NCI-H1048 (cell line): ENCODE measurements at regions not wholly inside any gene's neighbourhood (a gene's known extent, or its start where the extent isn't known, plus 50 kb on each side); places are given as distances from the start of the nearest gene placed in this dataset.

Experiments
- DNase-seq: peaks from one replicate; lab custom pipeline; 2025; lab: John Stamatoyannopoulos, UW

DNA sequence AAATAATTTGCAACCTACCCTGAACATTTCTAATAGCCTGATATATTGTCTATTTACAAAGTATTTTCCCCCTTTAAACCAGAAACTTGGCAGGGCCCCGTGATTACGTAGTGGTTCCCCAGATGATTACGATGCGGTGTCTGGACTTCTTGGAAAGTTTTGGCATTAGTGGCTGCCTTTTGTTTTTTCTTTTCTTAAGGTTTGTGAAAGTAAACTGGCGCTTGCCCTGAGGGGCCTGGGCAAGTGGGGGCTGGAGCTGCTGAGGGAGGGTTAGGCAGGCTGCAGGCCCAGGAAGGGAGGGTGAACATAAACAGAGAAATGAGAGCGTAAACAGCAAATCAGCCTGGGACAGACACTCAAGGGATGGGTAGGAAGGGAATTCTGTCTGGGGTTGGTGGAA is 123.6 kb upstream of the MSX1 start:
- no peak for DNase-seq

DNA sequence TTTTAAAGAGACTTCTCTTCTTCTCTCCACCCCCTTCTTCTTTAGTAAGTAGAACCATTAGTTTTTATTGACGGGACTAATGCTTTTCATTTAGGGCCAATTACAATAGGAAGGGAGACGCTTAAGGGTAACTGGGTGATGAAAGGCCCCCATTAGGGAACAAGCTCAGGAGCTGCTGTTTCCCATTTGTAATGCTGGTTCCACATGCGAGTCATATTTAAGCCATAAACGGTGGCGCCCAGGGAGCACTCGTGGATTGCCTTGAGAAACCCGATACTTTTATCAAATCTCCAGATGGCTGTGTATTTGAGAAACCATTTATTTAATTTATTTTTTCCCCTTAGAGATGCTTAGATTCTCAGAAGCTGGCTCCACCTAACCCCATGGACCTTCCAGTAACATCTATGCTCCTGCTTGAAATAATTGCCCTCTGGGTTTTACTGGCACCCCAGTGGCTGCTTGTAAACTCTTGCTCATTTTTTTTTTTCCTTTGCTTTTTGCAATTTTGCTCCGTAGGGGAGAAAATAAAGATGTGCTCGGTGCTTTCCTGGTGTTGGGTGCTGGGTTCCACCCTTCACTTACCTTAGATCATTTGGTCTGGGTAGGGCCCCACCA is 124.2 kb upstream of the MSX1 start:
- DNase-seq, result no peak

DNA sequence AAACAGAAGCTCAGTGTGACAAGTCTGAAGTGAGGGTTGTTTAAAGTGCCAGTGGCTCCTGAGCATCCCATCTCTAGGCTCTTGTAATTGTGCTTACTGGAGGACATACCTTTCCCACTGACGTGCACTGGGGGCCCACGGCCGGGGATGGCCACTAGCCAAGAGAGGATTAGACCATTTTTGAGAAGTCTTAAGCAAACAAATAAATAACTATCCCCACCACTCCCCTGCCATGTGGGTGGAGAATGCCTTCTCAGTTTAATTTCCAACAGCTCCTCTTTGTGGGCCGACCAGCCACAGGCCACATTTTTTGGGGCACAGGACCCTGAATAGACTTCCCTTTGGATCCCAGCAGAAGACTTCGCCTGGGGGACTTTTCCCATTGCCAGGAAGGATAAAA is 125.0 kb upstream of the MSX1 start:
- no peak for DNase-seq

DNA sequence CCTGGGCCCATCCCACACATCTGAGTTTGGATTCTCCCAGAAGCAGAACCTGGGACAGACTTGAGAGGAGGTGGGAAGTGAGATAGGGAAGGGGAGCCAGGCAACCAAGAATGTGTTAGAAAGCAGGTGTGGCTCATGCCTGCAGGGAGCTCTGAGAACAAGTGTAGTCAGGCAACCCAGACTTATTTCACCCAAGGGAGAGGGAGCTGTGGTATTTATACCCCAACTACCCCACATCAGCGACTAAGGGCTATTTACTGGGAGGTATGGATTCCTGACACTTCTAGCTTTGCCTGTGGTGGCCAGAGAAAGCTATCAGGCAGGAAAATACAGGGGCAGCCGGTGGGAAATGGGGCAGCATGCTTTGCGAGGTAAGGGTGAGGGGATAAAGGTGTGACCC is 125.8 kb upstream of the MSX1 start:
- no peak for DNase-seq

DNA sequence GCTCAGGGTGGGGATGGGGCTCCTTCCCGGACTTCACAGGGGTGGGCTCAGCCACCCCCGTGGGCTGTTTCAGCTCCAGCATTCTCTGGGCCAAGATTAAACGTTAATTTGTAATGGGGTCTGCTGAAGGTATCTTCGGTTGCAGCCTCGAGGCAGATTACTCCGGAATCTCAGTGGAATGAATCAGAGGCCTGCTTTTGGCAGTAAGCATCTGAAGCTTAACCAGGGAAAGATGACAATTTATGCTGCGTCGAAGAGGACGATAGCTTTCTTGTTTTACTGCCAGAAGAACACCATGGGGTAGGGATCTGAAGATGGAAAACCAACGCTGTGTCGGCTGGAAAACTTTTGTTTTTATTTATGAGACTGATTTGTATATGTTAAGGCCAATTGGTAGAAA is 129.2 kb upstream of the MSX1 start:
- no peak for DNase-seq

DNA sequence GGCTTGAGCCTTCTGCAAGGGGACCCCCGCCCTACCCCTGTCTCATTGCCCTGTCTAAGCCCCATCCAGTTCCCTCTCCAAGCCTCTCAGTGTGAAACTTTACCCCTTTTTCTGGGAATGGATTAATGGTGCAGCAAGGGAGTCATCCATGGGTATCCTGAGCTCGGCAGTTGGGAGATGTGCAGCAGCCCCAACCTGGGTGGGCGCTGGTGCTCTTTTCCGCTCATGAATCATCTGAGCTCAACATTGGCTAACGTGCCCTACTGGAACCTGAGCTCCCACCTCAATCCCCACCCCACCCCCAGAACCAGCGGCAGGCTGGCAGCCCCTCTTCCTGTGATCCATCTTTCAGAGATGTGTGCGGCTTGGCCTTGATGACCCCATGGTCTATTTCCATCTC is 130.3 kb upstream of the MSX1 start:
- no peak for DNase-seq

DNA sequence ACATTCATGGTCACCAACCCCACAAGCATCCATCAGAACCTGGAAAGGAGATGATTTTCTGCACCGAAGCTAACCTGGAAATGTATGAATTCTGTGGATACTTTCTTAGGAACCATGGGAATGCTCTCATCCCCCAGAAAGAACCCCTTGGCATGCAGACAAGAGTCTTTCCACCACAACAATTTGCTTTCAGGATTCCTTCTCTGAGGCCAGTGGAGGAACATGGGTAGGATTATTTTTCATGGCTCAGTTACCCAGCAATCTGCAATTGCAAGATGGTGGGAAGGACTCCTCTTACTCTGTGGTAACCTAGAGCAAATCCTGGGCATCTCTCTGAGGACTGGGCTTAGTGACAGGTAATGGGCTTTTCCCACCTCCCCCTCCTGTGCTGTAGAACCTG is 131.9 kb upstream of the MSX1 start:
- no peak for DNase-seq

DNA sequence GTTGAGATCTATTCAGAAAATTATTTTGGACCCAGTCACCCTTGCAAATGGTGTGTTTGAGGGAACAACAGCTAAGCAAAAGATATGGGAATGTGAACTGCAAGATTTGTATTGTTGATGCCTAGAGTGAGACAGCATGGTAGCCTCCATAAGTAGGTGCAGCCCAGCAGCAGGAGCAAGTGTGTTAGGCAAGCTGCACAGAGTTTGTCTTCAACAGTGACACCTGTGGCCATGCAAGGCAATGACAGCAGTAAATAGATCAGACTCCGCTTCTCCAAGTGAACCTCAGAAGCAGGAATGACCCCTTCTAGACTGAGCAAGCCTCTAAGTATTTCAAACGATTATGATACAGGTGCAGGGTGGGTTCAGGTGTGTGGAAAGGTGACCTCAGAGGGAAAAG is 133.4 kb upstream of the MSX1 start:
- no peak for DNase-seq

DNA sequence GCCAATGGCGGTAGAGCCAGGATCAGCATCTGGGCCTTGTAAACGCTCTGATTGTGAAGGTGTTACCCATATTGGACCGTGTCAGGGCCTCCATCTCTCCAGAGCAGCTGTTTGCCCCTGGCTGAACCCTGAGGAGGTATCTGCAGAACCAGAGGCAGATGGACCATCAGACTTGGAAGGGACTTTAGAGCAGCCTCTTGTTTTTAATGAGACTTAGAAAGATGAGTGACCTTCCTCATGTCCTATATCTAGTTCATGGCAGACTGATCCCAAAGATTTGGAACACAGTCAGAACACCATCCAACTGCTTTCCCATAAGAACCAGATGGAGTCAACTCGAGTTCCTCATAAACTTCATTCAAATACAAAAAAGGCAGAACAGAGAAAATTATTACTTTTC is 135.1 kb upstream of the MSX1 start:
- no peak for DNase-seq

DNA sequence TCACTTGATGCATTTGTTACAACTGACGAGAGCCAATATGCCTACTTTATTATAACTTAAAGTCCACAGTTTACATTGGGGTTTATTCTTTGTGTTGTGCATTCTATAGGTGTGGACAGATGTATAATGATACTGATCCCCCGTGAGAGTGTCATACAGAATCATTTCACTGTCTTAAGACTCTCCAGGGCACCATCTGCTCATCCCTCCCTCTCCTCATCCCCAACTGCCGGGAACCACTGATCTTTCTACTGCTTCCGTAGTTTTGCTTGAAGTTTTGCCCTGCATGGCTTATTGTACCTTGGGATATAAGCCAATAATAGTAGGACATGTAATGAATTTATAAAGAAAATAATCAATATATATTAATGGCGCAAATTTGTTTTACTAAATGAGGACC is 137.8 kb upstream of the MSX1 start:
- DNase-seq, result no peak

DNA sequence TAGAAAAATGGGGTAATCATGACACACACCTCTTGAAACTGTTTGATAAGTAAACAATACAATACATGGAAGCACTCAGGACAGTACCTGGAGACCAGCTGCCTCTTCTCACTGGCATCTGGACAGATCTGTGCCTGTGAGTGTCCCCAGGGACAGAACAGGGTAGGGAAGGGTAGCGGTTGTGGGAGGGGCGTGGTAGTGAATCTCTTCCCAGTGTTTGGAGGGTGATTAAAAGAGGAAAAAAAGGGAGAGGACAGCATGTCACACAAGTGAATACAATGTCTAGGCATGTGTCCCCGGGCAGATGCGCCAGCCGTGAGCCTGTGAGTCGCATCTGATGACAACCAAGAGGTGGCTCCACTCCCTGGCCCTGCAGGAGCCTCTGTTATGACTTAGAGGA is 138.8 kb upstream of the MSX1 start:
- DNase-seq, result no peak

DNA sequence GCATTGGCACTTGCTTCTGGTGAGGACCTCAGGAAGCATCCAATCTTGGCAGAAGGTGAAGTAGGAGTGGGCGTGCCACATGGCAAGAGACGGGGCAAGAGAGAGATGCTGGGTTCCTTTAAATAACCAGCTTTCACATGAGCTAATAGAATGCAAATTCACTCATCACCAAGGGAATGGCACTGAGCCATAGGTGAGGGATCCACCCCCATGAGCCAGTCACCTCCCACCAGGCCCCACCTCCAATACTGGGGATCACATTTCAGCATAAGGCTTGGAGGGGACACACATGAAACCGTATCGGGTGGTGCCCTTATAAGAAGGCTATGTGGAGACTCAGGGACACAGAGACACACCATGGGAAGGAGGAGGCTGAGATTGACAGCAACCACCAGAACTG is 140.0 kb upstream of the MSX1 start:
- DNase-seq, result no peak

DNA sequence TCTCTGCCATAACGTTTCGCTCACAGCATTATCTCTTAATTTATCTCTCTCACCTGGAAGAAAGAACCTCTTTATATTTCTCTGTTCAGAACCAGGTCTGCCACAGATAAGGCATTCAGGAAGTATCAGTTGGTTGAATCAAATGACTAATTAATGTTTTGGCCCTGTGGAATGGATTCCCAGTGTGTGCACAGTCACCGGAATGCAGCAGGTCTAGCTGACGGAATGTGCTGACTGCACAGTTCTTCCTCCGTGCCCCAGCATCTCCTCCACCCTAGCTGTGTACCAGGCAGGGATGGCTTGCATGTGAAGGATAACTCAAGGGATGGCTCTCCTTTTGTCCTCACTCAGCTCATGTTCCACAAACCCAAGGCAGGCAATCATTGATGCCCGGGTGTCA is 141.8 kb upstream of the MSX1 start:
- no peak for DNase-seq

DNA sequence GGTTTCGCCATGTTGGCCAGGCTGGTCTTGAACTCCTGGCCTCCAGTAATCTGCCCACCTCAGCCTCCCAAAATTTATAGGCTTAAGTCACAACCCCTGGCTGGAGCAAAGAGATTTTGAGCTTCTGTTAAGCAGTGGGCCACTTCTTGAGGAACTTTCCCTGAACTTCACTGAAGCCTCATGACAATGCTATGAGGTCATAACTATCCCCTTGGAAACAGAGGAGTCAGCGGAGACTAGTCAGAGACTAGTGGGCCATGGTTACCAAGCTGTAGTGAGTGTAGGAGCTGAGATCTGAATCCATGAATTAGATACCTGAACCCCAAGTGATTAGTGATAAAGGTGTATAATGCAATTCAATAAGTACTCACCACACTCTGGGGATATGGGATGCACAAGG is 145.1 kb upstream of the MSX1 start:
- DNase-seq, result no peak

DNA sequence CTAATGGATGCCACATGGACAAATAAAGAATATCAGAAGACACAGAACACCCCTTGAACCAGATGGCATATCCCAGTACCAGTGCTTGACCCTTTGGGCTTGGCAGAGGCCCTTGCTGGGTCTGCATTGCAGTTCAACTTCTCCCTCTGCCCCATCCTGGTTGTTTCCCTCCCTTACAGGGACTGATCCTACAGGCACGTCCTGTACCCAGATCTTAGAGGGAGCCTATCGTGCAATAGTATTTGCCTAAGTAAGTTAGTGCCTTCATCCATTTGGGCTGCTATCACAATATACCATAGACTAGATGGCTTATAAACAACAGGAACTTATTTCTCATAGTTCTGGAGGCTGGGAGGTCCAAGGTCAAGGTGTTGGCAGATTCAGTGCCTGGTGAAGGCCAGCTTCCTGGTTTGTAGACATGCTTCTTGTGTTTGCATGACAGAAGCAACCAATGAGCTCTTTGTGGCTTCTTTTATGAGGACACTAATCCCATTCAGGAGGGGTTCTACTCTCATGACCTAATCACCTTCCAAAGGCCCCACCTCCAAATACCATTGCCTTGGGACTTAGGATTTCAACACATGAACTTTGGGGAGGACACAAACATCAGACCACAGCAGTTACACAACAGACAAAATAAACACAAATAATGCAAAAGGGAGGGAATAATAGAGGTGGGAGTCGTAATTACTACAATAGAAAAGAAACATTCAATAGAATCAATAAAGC is 146.5 kb upstream of the MSX1 start:
- DNase-seq, result no peak

DNA sequence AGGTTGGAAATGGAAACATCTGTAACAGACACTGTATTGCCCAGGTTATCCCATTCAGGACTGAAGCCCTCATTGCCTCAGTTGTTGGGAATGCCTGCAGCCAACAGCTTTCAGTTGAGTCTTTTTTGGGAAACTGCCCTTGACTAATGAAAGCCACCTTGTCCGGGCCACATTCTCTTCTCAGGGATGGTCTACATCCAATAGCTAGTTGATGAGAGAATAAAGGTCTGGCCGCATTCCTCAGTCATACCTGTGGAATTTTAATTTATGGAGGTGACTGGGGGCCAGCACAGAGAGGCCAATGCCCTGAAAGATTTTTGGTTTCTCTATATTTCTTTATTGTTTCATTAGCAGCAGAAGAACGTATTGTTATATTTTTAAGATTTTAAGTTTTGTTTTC is 147.6 kb upstream of the MSX1 start:
- DNase-seq, result no peak

DNA sequence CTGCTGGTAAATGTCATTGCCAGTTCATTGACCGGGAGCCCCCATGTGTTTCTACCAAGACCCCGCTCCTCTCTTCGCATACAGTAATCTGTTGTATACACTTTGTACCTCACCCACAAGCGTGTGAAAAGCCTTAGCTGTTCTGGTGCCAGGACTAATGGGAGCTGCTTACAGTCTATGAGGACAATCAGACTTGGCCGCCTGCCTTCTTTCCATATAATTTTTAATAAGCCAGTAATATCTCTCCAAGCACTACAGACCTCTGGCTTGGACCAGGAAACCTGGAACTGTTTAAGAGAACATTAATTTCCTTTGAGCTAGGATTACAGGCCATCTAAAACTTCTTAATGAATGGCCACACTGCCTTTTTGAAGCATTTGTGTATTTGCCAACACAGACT is 149.7 kb upstream of the MSX1 start:
- no peak for DNase-seq

DNA sequence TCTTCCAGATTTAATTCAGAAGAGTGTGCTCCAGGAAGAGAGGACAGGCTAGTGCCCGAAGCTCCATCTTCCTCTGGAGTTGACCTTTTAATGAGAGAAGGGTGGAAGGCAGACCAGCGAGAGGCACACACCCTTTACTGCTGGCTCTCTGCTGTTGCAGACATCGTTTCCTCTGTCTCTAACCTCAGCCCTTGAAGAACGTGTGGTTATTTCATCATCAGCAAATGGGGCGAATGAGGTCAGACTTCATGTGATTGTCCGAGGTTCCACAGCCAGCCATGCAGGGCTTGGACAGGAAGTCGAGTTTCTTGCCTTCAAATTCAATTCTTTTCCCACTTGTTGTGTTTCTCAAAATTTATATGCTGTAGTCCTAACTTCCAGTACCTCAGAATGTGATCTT is 155.2 kb upstream of the MSX1 start:
- no peak for DNase-seq

DNA sequence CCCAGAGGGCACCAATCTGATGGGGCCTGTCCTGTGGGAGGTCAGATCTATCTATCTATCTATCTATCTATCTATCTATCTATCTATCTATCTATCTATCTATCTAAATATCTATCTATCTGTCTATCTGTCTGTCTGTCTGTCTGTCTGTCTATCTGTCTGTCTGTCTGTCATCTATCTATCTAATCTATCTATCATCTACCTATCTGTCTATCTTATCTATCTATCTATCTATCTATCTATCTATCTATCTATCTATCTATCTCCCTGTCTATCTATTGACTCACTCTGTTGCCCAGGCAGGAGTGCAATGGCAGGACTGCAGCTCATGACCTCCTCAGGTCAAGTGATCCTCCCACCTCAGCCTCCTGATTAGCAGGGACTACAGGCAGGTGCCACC is 155.7 kb upstream of the STX18 start:
- DNase-seq, result no peak

DNA sequence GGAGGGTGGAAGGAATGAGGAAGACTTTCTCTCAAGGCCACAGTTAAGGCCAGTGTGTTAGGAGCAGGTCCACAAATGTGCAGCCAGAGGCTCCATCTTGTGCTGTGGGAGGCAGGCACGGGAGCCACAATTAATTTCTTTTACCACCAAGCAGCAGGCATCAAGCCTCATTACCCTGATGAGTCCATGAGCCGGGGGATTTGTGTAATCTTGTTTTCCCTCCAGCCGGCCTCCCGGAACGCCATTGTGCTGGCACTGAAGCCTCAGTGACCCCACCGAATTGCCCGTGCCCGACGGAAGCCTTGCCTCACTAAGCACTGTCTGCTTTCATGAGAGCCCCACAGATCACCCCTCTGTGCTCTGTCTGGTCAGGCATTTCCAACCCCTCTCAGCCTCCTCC is 154.7 kb upstream of the STX18 start:
- no peak for DNase-seq

DNA sequence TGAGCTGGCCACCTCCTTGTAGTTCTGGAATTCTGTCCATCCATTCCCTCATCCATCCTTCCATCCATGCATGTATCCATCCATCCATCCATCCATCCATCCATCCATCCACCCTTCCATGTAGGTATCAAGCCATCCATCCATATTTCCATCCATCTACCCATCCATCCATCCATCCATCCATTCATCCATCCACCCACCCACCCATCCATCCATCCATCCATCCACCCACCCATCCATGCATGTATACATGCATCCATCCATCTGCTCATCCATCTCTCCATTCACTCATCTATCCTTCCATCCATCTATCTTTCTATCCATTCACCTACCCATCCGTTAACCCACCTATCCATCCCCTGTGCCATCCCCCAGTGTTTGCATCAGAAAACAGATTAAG is 153.6 kb upstream of the STX18 start:
- no peak for DNase-seq

DNA sequence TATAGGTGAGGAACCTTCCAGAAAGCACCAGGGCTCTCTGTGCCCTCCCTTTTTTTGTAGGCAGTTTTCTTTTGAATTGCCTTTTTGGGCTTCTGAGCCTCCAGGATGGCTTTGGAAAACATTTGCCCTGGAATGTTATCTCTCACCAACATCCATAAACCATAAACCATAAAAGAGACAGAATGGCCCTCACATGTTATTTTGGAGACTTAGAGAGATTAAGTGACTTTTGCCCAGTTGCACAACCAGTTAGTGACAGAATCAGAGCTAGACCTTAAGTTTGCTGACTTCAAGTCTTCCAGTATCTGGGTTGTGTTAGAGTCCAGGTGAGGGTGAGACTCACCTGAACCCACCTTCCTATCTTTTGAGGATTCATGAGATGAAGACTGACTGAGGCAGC is 153.0 kb upstream of the STX18 start:
- no peak for DNase-seq

DNA sequence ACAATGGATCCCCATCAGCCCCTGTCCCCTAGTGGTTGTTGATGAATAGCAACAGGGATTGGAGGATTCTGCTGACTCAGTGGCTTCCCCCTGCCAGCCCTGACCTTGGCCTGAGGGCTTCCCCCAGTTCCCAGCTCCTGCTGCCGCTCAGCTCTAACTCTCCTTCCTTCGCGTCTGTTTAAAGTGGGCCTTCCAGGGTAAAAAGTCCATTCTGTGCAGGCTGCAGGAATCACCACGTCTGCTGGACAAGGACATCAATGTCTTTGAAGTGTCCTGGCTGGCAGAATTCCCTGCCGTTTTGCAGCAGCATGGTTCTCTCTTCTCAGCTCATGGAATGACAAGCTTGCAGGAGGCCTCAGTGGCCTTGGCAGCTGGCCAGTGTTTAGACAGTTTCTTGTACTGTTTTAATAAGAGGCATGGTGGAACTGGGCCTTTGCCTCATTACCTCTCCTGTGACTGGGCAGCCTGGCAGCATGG is 152.5 kb upstream of the STX18 start:
- no peak for DNase-seq

DNA sequence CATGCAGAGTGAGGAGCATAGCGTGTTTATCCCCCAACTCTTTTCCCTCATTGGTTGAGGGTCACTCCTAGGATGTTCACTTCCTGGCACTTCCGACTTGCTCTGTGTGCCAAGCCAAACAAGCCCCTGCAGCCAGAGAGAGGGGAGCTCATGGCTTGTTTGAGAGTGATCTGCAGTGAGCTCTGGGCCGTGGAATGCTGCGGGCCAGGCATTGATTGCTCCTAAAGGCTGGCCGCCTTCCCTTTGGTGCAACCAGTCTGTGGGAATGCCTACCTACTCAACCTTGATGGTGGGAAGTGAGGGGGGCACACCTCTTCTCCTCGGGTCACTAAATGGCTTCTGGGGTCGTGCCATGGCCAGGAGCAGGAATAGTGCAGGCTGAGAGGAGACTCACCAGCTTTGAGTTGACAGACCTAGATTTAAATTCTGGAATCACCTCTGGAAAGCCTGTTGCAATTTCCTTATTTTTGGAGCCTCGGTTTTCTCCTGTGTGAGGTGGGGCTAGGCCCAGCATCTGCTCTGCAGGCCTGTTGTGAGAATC is 152.0 kb upstream of the STX18 start:
- DNase-seq, result no peak
